Testis (tissue), 2 donors: ENCODE measurements at regions not wholly inside any gene's neighbourhood (a gene's known extent, or its start where the extent isn't known, plus 50 kb on each side); places are given as distances from the start of the nearest gene placed in this dataset.

ENCODE experiments used
- DNase-seq: peaks from one replicate; pipeline ENCODE4 v3.0.0-alpha.2; 2019
- H3K27ac ChIP-seq, 2 donors: fragments of 200-600 bp; sonication (generic); one replicate each; pipeline ENCODE4 v1.5.1; 2019
- H3K27me3 ChIP-seq: fragments of 200-600 bp; sonication (generic); one replicate; pipeline ENCODE4 v1.5.1; 2019
- H3K36me3 ChIP-seq: fragments of 200-600 bp; sonication (generic); one replicate; pipeline ENCODE4 v1.5.1; 2017; ENCODE audit warnings: low read depth; ENCODE audit errors: missing control alignments
- H3K4me1 ChIP-seq: fragments of 200-600 bp; sonication (generic); one replicate; pipeline ENCODE4 v1.5.1; 2019
- H3K4me3 ChIP-seq, 2 donors: fragments of 200-600 bp; sonication (generic); one replicate each; pipeline ENCODE4 v1.5.1; 2017 to 2019
- H3K9me3 ChIP-seq: fragments of 200-600 bp; sonication (generic); one replicate; pipeline ENCODE4 v1.5.1; 2017
- CTCF ChIP-seq, 3 experiments: fragments of 450-650 bp in 2 of 3; fragments of 200-600 bp in 1 of 3; sonication (generic) in 1 of 3; IDR thresholded peaks; one replicate each; pipeline ENCODE4 v1.5.1; 2016 to 2019; ENCODE audit warnings: antibody characterized with exemption in 3 of 3, mild to moderate bottlenecking in 2 of 3, moderate library complexity in 1 of 3
- POLR2A ChIP-seq: fragments of 450-650 bp; IDR thresholded peaks from one replicate; pipeline ENCODE4 v1.6.1; 2017; ENCODE audit warnings: antibody characterized with exemption, mild to moderate bottlenecking, moderate library complexity
- WGBS, 2 donors: methylation state at CpG; one replicate each; pipeline ENCODE4 v1.1.5; 2018; 5-methylcytosine and 5-hydroxymethylcytosine counted together
- intact Hi-C: fragments of 100-400 bp; cut with DNase I; formaldehyde crosslinking; loops from one replicate; pipeline ENCODE4 v1.15.1; 2023; ENCODE audit warnings: low total_unique reads

GRCh38 chr5:58143181-58143580, 316.7 kb downstream of the PLK2 start:
- Histone ChIP-seq H3K27ac (no peak overlapping the region), H3K27me3 (no peaks in the 10 kb centered on the region), H3K36me3 (no peaks in the 10 kb centered on the region), H3K4me3 (no peak overlapping the region), H3K4me1 (no peaks in the 10 kb centered on the region), H3K9me3 (no peaks in the 10 kb centered on the region)
- TF ChIP-seq CTCF (IDR thresholded peaks at IDR 0.05) (no peak), POLR2A (no peak)
- WGBS, 2 donors: 88 to 89% methylated on average over 1 of the region's 1 CpG
- DNase-seq: no peak
- intact Hi-C loops: no loop called here

- WGBS, 2 donors: 90 to 95% methylated on average over 2 of the region's 2 CpGs
- Histone ChIP-seq H3K9me3 (no peaks in the 10 kb centered on the region), H3K27me3 (no peaks in the 10 kb centered on the region), H3K4me3 (no peak overlapping the region), H3K4me1 (no peaks in the 10 kb centered on the region), H3K36me3 (no peaks in the 10 kb centered on the region), H3K27ac (no peak overlapping the region)
- DNase-seq: no peak
- intact Hi-C loops: no loop called here
- no peak for TF ChIP-seq CTCF (IDR thresholded peaks at IDR 0.05)
- no peak for TF ChIP-seq POLR2A
Observed at GRCh38 chr5:58138791-58139190, 321.1 kb downstream of the PLK2 start.

GRCh38 chr5:58136406-58136805, 323.5 kb downstream of the PLK2 start:
- no peak for TF ChIP-seq CTCF (IDR thresholded peaks at IDR 0.05)
- TF ChIP-seq POLR2A: no peak
- 87 to 90% methylated on average over 5 of the region's 5 CpGs for WGBS, 2 donors
- no peak for DNase-seq
- Histone ChIP-seq H3K27ac (no peak overlapping the region), H3K4me3 (no peak overlapping the region), H3K9me3 (no peaks in the 10 kb centered on the region), H3K36me3 (no peaks in the 10 kb centered on the region), H3K27me3 (no peaks in the 10 kb centered on the region), H3K4me1 (no peaks in the 10 kb centered on the region)
- intact Hi-C loops: no loop called here

- intact Hi-C loops: no loop called here
- Histone ChIP-seq H3K27me3 (no peaks in the 10 kb centered on the region), H3K27ac (no peak overlapping the region), H3K9me3 (no peaks in the 10 kb centered on the region), H3K4me3 (no peak overlapping the region), H3K4me1 (no peaks in the 10 kb centered on the region), H3K36me3 (no peaks in the 10 kb centered on the region)
- 75 to 78% methylated on average over 5 of the region's 5 CpGs for WGBS, 2 donors
- no peak for DNase-seq
- TF ChIP-seq POLR2A: no peak
- TF ChIP-seq CTCF (IDR thresholded peaks at IDR 0.05): no peak
Observed at GRCh38 chr5:58135571-58136335, 324.1 kb downstream of the PLK2 start.
